K562 (cell line): ENCODE measurements at regions not wholly inside any gene's neighbourhood (a gene's known extent, or its start where the extent isn't known, plus 50 kb on each side); places are given as distances from the start of the nearest gene placed in this dataset.

Experiments used
- BCLAF1 ChIP-seq, 2 experiments: fragments of 450-650 bp in 1 of 2; IDR thresholded peaks; 2 replicates each; pipeline ENCODE4 v1.6.1; 2011 to 2017; ENCODE audit warnings: low read depth in 2 of 2, antibody characterized with exemption in 1 of 2, borderline replicate concordance in 1 of 2, low read length in 1 of 2, mild to moderate bottlenecking in 1 of 2, mixed read lengths in 1 of 2; ENCODE audit not compliant: control insufficient read depth in 1 of 2
- CBX3 ChIP-seq, 2 experiments: IDR thresholded peaks; 1 replicate in 1 of 2; 2 replicates in 1 of 2; pipeline ENCODE4 v1.6.1; 2012; ENCODE audit warnings: inconsistent platforms in 2 of 2, low read length in 2 of 2, borderline replicate concordance in 1 of 2, control low read depth in 1 of 2
- EGR1 ChIP-seq: fragments of 450-650 bp; conservative IDR thresholded peaks from 2 replicates; pipeline ENCODE4 v1.6.1; 2017; ENCODE audit warnings: mild to moderate bottlenecking
- EP300 ChIP-seq: IDR thresholded peaks from 2 replicates; pipeline ENCODE4 v1.6.1; 2012; ENCODE audit warnings: low read length, improper control_type of control experiment
- HDAC3 ChIP-seq: fragments of 450-650 bp; IDR thresholded peaks from 2 replicates; pipeline ENCODE4 v1.6.1; 2018; ENCODE audit warnings: borderline replicate concordance, mild to moderate bottlenecking, moderate library complexity; ENCODE audit not compliant: partially characterized antibody
- POLR3A ChIP-seq: IDR thresholded peaks from 2 replicates; pipeline ENCODE4 v1.6.1; 2011; ENCODE audit warnings: borderline replicate concordance, mild to moderate bottlenecking, moderate library complexity; ENCODE audit not compliant: insufficient read length, insufficient read depth; ENCODE audit errors: extremely low read depth
- ZNF175 ChIP-seq: fragments of 200-800 bp; sonication (Bioruptor generic); IDR thresholded peaks from 2 replicates; pipeline ENCODE4 v1.6.1; 2016; ENCODE audit warnings: low read depth, mild to moderate bottlenecking, missing genetic modification characterization, missing compliant biosample characterization
- TF ChIP-seq, protein P1 (sequence below), 3 experiments: IDR thresholded peaks in 2 of 3; conservative IDR thresholded peaks in 1 of 3; 2 replicates each; pipeline ENCODE4 v1.5.1; 2011 to 2012; ENCODE audit warnings: low read length in 3 of 3, mild to moderate bottlenecking in 3 of 3, control low read depth in 2 of 3, improper control_type of control experiment in 1 of 3, inconsistent platforms in 1 of 3, low read depth in 1 of 3, mixed read lengths in 1 of 3, moderate library complexity in 1 of 3; ENCODE audit not compliant: insufficient read depth in 2 of 3
- TF ChIP-seq, protein P2 (sequence below), 2 experiments: IDR thresholded peaks; 2 replicates each; pipeline ENCODE4 v1.6.1; 2012; ENCODE audit warnings: improper control_type of control experiment in 2 of 2, low read depth in 2 of 2, low read length in 2 of 2, borderline replicate concordance in 1 of 2

DNA sequence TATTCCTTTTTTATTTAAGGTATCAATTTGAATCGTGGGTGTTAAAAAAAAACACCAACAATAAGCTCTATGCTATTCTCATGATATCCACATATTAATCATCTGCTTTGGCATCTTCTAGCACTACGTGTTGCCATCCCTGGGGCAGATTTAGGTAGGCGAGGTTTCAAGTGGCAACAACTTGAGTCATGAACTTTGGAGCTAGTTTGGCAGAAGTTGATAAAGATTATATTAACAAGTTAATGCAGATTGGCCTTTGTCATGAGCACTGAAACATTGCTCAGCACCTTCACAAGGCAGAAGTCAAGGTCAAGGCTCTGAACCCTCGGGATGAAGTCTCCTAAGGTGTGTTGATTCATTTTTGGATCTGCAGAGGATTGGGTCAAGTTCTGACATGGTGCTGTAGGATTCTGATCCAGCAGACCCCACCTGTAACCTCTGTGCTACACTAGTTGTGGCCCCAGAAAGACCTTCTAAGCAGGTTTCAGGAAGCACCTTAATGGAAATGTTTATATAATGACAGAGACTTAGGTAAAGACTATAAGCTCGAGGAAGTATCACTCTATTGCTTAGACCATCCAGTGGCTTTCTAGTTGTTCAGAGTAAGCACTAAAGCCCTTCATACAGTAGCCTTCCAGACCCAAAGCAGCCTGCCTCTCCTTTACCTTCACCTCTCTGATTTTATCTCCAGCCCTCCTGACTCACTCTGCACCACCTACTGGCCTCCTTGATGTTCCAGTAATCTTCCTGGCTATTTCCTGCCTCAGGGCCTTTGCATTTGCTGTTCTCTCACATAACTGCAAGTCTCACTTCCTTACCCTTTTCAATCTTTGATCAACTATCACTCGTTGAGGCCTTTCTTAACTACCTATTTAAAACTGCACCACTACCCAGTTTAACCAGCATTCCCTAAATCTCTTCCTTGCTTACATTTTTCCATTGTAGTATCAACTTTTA, 117.0 kb upstream of the SLC4A4 start:
- TF ChIP-seq, protein P1, sequence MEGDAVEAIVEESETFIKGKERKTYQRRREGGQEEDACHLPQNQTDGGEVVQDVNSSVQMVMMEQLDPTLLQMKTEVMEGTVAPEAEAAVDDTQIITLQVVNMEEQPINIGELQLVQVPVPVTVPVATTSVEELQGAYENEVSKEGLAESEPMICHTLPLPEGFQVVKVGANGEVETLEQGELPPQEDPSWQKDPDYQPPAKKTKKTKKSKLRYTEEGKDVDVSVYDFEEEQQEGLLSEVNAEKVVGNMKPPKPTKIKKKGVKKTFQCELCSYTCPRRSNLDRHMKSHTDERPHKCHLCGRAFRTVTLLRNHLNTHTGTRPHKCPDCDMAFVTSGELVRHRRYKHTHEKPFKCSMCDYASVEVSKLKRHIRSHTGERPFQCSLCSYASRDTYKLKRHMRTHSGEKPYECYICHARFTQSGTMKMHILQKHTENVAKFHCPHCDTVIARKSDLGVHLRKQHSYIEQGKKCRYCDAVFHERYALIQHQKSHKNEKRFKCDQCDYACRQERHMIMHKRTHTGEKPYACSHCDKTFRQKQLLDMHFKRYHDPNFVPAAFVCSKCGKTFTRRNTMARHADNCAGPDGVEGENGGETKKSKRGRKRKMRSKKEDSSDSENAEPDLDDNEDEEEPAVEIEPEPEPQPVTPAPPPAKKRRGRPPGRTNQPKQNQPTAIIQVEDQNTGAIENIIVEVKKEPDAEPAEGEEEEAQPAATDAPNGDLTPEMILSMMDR (IDR thresholded peaks at IDR 0.05 in 2 of 3, conservative IDR thresholded peaks at IDR 0.05 in 1 of 3; ENCODE audit: insufficient read depth in 2 of 3, low read depth in 1 of 3, low read length in 3 of 3): no peak
- TF ChIP-seq CBX3 (IDR thresholded peaks at IDR 0.05; ENCODE audit: borderline replicate concordance in 1 of 2, low read length in 2 of 2) (no peak), POLR3A (no peak), HDAC3 (no peak), BCLAF1 (IDR thresholded peaks at IDR 0.05; ENCODE audit: borderline replicate concordance in 1 of 2, control insufficient read depth in 1 of 2, low read depth in 2 of 2, low read length in 1 of 2) (no peak), ZNF175 (CRISPR knock-in tag) (no peak), EP300 (no peak), EGR1 (no peak)
- TF ChIP-seq, protein P2, sequence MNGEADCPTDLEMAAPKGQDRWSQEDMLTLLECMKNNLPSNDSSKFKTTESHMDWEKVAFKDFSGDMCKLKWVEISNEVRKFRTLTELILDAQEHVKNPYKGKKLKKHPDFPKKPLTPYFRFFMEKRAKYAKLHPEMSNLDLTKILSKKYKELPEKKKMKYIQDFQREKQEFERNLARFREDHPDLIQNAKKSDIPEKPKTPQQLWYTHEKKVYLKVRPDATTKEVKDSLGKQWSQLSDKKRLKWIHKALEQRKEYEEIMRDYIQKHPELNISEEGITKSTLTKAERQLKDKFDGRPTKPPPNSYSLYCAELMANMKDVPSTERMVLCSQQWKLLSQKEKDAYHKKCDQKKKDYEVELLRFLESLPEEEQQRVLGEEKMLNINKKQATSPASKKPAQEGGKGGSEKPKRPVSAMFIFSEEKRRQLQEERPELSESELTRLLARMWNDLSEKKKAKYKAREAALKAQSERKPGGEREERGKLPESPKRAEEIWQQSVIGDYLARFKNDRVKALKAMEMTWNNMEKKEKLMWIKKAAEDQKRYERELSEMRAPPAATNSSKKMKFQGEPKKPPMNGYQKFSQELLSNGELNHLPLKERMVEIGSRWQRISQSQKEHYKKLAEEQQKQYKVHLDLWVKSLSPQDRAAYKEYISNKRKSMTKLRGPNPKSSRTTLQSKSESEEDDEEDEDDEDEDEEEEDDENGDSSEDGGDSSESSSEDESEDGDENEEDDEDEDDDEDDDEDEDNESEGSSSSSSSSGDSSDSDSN (IDR thresholded peaks at IDR 0.05; ENCODE audit: borderline replicate concordance in 1 of 2, low read depth in 2 of 2, low read length in 2 of 2): no peak
